ENCODE measurements at regions not wholly inside any gene's neighbourhood (a gene's known extent, or its start where the extent isn't known, plus 50 kb on each side); places are given as distances from the start of the nearest gene placed in this dataset.
"Not testable (repeated sequence)": the region's sequence is repeated elsewhere in the genome, so short reads cannot be mapped to it uniquely, and the experiment has no call there.

DNA sequence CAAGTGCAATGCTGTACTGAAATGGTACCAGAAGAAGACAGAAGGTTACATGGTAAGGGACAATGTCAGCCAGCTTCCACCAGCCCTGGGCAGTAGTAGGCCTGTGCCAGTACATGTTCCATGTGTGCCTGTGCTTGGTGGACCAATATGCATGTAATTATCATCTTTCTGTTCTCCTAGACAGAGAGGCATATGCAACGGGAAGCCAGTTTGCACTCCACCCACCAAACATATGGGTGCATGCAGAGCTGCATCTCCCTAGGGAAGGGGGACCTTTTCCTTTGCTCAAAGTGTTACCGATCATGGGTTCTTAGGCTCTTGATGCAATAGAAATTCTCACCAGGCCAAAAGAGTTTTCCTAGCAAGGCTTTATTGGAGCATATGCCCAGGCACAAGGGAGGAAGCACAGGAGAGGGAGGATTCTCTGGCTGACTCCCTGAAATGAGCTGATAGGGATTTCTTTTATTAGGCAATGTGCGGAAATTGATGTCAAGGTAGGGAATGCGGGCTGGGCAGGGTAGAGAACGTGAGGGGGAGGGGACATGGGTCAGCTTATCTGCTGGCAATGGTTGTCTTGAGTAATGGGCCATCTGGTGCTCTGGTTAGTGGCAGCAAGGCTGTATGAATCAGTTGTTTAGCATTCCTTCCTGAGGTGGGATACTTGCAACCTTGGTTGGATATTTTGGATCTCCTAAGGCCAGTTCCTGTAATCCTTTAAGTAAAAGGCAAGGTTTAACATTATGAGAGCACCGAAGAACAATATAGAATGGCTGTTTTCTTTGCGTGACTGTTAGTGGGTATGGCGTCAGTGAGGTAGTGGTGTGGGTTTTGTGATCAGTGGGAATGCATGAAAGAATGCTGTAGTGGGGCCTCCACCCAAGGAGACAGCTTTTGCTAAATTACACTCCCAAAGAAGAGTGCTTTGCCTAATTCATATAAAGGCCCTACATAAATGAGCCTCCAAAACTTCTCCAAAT lies 102.5 kb downstream of the CDRT15L2 start:
- DNase-seq (ENCODE audit: low read depth, low spot score): not testable (repeated sequence)

GRCh38 chr17:20683651-20684229 lies 104.2 kb downstream of the CDRT15L2 start:
- not testable (repeated sequence) for DNase-seq (ENCODE audit: low read depth, low spot score)

GRCh38 chr17:20684975-20685374 lies 105.5 kb downstream of the CDRT15L2 start:
- DNase-seq (ENCODE audit: low read depth, low spot score): not testable (repeated sequence)

- DNase-seq (ENCODE audit: low read depth, low spot score): not testable (repeated sequence)
Observed at GRCh38 chr17:20687584-20687983, 108.1 kb downstream of the CDRT15L2 start.

DNA sequence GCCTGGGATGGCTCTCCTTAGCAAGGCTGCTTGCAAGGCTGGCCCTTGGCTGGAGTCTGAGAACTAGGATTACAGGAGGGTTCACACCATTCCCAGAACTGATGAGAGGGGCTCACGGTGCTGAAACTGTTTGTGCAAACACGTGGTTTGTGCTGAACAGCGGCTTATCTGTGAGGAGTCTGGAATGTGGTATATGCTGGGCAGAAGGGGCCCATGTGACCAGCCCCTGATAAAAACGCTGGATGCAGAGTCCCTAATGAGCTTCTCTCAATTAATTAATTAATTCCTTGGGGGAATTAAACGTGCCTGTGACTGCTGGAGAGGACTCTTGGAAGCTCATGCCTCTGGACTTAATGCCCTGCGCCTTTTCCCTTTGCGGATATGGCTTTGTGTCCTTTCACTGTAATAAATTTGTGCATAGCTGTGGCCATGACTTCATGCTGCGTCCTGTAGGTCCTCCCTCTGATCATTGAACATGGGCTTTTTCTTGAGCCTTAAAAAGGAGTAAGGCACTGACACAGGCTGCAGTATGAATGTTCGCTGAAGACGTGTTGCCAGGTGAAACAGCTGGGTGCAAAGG lies 109.7 kb downstream of the CDRT15L2 start:
- not testable (repeated sequence) for DNase-seq (ENCODE audit: low read depth, low spot score)

GRCh38 chr17:20692706-20693105 lies 113.2 kb downstream of the CDRT15L2 start:
- not testable (repeated sequence) for DNase-seq (ENCODE audit: low read depth, low spot score)

DNA sequence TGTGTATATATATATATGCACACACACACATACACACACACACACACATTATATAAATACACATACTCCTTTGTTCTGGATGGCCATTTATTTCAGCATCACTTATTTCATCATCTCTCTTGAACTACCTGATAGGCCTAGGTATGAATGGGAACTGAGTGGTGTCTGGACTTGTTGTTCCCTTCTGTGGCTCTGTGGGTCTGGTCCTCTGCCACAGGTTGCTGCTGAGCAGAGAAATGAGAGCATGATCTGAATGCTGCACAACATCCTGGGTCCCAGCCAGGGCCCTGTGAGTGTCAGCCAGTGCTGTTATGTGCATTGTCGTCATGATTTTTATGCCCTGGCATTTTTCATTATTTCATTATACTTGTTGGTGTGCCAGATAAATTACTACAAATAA lies 116.3 kb downstream of the CDRT15L2 start:
- DNase-seq (ENCODE audit: low read depth, low spot score): not testable (repeated sequence)

- not testable (repeated sequence) for DNase-seq (ENCODE audit: low read depth, low spot score)
Observed at GRCh38 chr17:20698463-20699206, 119.1 kb downstream of the CDRT15L2 start.

DNA sequence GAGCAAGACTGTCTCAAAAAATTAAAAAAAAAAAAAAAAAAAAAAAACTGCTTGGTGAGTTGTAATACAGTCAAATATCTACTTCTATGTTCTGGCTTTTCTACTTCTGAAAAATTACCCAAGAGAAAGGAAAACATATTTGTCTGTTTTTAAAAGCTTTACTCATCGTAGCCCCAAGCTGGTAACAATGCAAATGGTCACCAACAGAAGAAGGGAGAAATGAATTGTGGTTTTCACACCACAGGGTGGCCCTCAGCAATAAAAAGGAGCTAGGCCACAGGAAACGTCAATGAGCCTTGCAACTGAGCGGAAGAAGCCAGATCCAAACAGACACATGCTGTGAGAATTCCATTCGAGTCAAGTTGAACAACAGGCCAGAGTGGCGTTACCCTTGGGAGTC lies 121.0 kb downstream of the CDRT15L2 start:
- DNase-seq (ENCODE audit: low read depth, low spot score): not testable (repeated sequence)

- not testable (repeated sequence) for DNase-seq (ENCODE audit: low read depth, low spot score)
Observed at GRCh38 chr17:20701366-20701765, 121.8 kb downstream of the CDRT15L2 start.

DNA sequence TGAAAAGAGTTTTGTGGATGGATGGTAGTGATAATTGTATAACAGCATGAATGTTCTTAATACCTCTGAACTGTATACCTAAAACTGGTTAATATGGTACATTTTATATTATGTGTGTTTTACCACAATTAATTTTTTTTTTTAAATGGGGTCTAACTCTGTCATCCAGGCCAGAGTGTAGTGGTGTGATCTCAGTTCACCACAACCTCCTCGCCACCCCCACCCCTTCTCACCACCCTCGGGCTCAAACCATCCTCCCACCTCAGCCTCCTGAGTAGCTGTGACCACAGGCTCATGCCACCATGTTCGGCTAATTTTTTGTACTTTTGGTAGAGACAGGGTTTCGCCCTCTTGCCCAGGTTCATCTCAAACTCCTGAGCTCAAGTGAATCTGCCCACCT lies 123.2 kb downstream of the CDRT15L2 start:
- no peak for DNase-seq (ENCODE audit: low read depth, low spot score)

DNA sequence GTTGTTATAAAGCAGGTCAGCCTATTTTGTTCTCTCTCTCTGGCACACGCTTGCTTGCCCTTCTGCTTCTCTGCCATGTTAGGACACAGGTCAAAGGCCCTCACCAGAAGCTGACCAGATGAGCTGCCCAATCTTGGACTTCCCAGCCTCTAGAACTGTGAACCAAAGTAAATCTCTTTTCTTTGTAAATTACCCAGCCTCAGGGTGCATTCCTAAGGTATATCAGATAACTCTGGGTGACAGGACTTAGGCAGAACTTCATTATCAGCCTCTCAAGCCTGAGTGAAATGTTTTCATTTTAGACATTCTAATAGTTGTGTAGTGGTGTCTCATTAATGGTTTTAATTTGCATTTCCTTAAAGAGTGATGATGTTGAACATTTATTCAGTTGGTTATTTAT lies 124.3 kb downstream of the CDRT15L2 start:
- no peak for DNase-seq (ENCODE audit: low read depth, low spot score)

DNA sequence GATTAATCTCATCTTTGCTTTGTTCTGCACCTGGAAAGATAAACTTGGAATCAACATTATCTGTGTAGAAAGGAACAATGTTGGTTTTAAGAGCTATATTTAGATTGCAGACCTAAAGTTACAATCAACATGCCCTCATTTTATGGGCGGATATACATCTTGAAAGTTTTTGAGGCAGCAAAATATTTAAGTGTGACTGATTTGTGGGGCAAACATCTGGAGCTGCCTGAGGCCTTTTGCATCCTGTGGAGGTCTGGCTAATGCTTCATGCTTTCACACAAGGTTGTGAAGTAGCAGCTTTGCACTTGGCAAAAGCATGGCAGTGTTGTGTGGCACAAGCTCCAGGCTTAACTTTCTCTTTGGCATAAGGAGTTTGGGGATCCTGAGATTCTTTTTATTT lies 125.7 kb downstream of the CDRT15L2 start:
- not testable (repeated sequence) for DNase-seq (ENCODE audit: low read depth, low spot score)

DNA sequence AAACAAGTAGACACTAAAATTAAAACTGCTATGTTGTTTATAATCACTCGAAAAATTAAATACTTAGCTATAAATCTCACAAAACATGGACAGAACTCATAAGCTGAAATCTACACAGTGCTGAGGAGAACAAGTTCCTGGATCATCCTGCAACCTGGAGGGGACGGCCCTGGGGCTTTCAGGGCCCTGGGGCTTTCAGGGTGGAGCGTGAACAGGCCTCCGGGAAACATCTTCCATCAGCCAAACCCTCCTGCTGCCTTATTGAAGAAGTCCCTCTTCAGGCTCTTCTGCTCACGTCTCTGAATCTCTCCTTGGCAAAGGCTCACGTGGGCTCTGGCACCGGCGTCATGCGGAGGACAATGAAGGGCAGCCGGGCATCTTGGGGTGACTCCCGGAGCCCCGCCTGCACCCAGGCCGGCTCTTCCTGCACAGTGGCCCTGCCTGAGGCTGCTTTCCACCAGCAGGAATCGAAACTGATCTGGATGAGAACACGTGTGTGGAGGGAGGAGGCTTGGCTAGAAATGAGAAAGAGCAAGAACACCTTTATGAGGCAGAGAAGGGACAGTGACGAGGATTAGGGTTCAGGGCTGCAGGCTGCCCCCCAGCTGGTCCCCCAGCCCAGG lies 127.3 kb downstream of the CDRT15L2 start:
- no peak for DNase-seq (ENCODE audit: low read depth, low spot score)

DNA sequence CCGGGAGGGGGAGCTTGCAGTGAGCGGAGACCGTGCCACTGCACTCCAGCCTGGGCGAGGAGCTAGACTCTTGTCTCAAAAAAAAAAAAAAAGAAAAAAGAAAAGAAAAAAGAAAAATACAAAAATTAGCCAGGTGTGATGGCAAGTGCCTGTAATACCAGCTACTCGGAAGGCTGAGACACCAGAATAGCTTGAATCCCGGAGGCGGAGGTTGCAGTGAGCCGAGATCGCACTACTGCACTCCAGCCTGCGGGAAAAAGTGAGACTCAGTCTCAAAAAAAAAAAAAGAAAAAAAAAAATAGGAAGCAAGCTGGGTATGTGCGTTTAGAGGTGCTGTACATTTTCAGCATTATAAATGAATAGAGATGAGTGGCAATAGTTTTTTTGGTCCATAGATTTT lies 129.3 kb downstream of the CDRT15L2 start:
- not testable (repeated sequence) for DNase-seq (ENCODE audit: low read depth, low spot score)

DNA sequence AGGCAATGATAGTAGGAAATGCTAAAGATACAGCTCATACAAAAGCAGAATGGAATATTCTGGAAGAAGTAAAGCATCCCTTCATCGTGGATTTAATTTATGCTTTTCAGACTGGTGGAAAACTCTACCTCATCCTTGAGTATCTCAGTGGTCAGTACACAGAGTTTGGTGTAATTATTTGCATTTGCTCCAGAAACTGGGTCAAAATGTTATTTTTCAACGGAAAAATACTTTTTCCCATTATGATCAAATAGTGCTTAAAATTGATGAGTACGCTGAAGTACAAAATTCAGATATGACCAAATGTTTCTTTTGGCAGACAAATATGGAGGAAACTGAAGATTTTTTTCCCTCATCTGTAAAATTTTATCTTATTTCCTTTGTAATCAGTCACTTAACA lies 137.0 kb downstream of the CDRT15L2 start:
- DNase-seq (ENCODE audit: low read depth, low spot score): not testable (repeated sequence)

DNA sequence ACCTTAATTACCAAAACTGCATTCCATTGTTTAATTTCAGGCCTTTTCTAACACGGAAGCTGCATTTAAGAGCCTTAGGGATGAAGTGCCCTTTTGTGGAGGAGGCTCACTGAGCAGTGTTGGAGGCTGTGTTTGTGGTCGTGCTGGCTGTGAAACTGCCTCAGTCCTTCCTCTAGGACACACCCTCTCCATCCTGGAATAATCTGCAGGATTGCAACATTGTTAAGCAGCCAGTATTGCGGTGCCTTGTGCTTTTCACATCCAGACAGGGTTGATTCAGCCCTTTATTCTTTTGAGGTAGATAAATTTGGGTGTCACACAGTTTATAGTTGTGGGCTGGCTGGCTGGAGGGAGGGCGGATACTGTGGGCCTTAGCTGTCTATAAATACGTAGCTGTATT lies 141.6 kb downstream of the CDRT15L2 start:
- no peak for DNase-seq (ENCODE audit: low read depth, low spot score)

DNA sequence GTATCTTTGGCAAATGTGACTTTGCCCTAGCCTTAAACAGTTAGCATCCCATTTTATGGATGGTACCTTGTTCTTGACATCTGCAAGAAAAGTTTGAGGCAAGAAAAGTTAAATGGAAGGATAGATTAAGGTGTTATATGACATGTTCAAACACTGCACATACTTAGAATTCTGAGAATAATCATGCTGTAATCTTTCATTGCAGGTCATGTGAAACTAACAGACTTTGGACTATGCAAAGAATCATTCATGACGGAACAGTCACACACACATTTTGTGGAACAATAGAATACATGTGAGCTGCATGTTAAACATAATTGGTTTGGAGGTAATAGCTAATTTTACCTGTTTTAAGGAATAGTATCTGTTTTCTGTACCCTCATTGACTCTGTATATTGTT lies 144.9 kb downstream of the CDRT15L2 start:
- not testable (repeated sequence) for DNase-seq (ENCODE audit: low read depth, low spot score)

- DNase-seq (ENCODE audit: low read depth, low spot score): not testable (repeated sequence)
Observed at GRCh38 chr17:20727201-20727600, 147.7 kb downstream of the CDRT15L2 start.

DNA sequence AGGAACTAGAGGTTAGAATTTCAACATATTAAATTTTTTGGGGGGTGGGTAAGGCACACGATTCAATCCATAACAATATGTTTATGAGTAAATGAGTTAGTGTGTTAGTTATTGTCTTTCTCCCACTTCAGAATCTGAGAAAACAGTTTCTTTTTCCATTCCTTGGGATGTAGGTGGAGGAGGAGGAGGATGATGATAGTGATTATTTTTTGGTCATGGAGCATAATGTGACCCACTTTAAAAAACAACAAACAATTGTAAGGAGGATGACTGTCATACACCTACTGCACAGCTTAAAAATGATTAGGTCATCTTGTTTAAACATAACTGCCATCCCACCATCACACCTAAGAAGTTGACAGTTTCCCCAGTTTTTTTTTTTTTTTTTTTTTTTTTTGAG lies 148.7 kb downstream of the CDRT15L2 start:
- no peak for DNase-seq (ENCODE audit: low read depth, low spot score)

DNA sequence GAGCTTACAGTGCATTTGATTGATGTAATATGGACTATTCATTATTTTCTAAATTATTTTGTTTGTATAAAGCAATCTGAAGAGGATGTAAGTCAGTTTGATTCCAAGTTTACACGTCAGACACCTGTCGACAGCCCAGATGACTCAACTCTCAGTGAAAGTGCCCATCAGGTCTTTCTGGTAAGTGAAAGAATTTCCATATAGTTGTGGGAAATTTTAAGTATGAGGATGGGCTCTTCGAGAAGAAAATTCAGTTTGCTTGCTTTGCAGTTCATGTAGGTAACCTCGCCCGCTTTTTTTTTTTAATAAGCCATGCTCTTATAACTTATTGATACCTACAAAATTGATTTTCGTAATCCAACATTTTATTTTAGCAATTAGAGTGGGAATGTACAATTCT lies 151.6 kb downstream of the CDRT15L2 start:
- DNase-seq (ENCODE audit: low read depth, low spot score): not testable (repeated sequence)
